Naive thymus-derived CD8-positive, alpha-beta T cell (primary cell): ENCODE measurements at regions not wholly inside any gene's neighbourhood (a gene's known extent, or its start where the extent isn't known, plus 50 kb on each side); places are given as distances from the start of the nearest gene placed in this dataset.
"Not testable (repeated sequence)": the region's sequence is repeated elsewhere in the genome, so short reads cannot be mapped to it uniquely, and the experiment has no call there.

Experiments
- ATAC-seq, 2 donors: fragments of 150-1000 bp; cut with Tn5 transposase in 1 of 2; sonication (Bioruptor Pico), chemical (Tn5 transposase) in 1 of 2; 1 replicate in 1 of 2; 2 replicates in 1 of 2; pipeline ENCODE4 v1.10.0; 2021; ENCODE audit warnings: mild to moderate bottlenecking in 2 of 2, moderate library complexity in 2 of 2
- POLR2A ChIA-PET: fragments of 350-600 bp; sonication (Branson Sonifier 250); formaldehyde crosslinking; loops from one replicate; lab custom pipeline; 2021; ENCODE audit warnings: antibody characterized with exemption; lab: Charles Lee
- DNase-seq, 10 donors: peaks; one replicate each; pipeline versions ENCODE4 v3.0.0 to v3.0.0-alpha.2; 2020 to 2022
- H3K27ac Mint-ChIP-seq, 10 donors: one replicate each; pipeline ENCODE4 v1.8.0; 2020 to 2022; ENCODE audit warnings: mild to moderate bottlenecking in 10 of 10, mixed read lengths in 10 of 10, moderate library complexity in 4 of 10, inconsistent platforms in 1 of 10
- H3K27me3 Mint-ChIP-seq, 5 donors: one replicate each; pipeline ENCODE4 v1.8.0; 2021 to 2022; ENCODE audit warnings: mixed read lengths in 5 of 5
- H3K36me3 Mint-ChIP-seq, 3 donors: one replicate each; pipeline ENCODE4 v1.8.0; 2020 to 2022; ENCODE audit warnings: mixed read lengths in 3 of 3, mild to moderate bottlenecking in 2 of 3, inconsistent platforms in 1 of 3
- H3K4me1 Mint-ChIP-seq, 4 donors: one replicate each; pipeline ENCODE4 v1.8.0; 2021 to 2022; ENCODE audit warnings: mixed read lengths in 4 of 4
- H3K4me3 Mint-ChIP-seq, 10 donors: one replicate each; pipeline ENCODE4 v1.8.0; 2020 to 2022; ENCODE audit warnings: mild to moderate bottlenecking in 10 of 10, mixed read lengths in 10 of 10, moderate library complexity in 6 of 10, inconsistent platforms in 1 of 10
- H3K9me3 Mint-ChIP-seq, 9 donors: one replicate each; pipeline ENCODE4 v1.8.0; 2020 to 2022; ENCODE audit warnings: mixed read lengths in 9 of 9, mild to moderate bottlenecking in 3 of 9, inconsistent platforms in 1 of 9, moderate library complexity in 1 of 9

- DNase-seq (no peak), ATAC-seq (no peak)
- Mint-ChIP-seq H3K27me3 (no peaks in the 10 kb centered on the region), H3K36me3 (no peaks in the 10 kb centered on the region), H3K4me3 (no peak overlapping the region), H3K9me3 (peaks cover 0 to 18% (median 7%) of the 10 kb centered on the region in 9 donors), H3K27ac (no peak overlapping the region), H3K4me1 (no peaks in the 10 kb centered on the region)
- POLR2A ChIA-PET: no interaction called here
Observed at GRCh38 chr14:84987042-84987441, 542.9 kb upstream of the FLRT2 start.

- Mint-ChIP-seq H3K4me1 (no peaks in the 10 kb centered on the region), H3K4me3 (no peak overlapping the region), H3K27me3 (no peaks in the 10 kb centered on the region), H3K9me3 (peaks cover 0 to 18% (median 7%) of the 10 kb centered on the region in 9 donors), H3K27ac (no peak overlapping the region), H3K36me3 (no peaks in the 10 kb centered on the region)
- ATAC-seq (no peak), DNase-seq (no peak)
- POLR2A ChIA-PET: no interaction called here
Observed at GRCh38 chr14:84988357-84988756, 541.6 kb upstream of the FLRT2 start.

GRCh38 chr14:84991021-84991420 lies 538.9 kb upstream of the FLRT2 start:
- no peak for ATAC-seq
- no peak overlapping the region for H3K4me3 Mint-ChIP-seq
- no peaks in the 10 kb centered on the region for H3K27me3 Mint-ChIP-seq
- POLR2A ChIA-PET: no interaction called here
- H3K27ac Mint-ChIP-seq: no peak overlapping the region
- H3K36me3 Mint-ChIP-seq: no peaks in the 10 kb centered on the region
- no peaks in the 10 kb centered on the region for H3K4me1 Mint-ChIP-seq
- DNase-seq: no peak
- peaks cover 0 to 20% (median 7%) of the 10 kb centered on the region in 9 donors for H3K9me3 Mint-ChIP-seq

- Mint-ChIP-seq H3K27ac (no peak overlapping the region), H3K4me1 (no peaks in the 10 kb centered on the region), H3K27me3 (no peaks in the 10 kb centered on the region), H3K36me3 (no peaks in the 10 kb centered on the region), H3K9me3 (peaks cover 0 to 32% (median 4%) of the 10 kb centered on the region in 9 donors), H3K4me3 (no peak overlapping the region)
- DNase-seq (no peak), ATAC-seq (no peak)
- POLR2A ChIA-PET: no interaction called here
Observed at GRCh38 chr14:84998216-84998615, 531.7 kb upstream of the FLRT2 start.

- H3K27me3 Mint-ChIP-seq: no peaks in the 10 kb centered on the region
- H3K4me1 Mint-ChIP-seq: no peaks in the 10 kb centered on the region
- POLR2A ChIA-PET: no interaction called here
- peaks cover 0 to 20% (median 4%) of the 10 kb centered on the region in 9 donors for H3K9me3 Mint-ChIP-seq
- DNase-seq: no peak
- H3K27ac Mint-ChIP-seq: no peak overlapping the region
- ATAC-seq: no peak
- no peaks in the 10 kb centered on the region for H3K36me3 Mint-ChIP-seq
- H3K4me3 Mint-ChIP-seq: no peak overlapping the region
Observed at GRCh38 chr14:85002846-85003245, 527.1 kb upstream of the FLRT2 start.

GRCh38 chr14:85003805-85004204 lies 526.1 kb upstream of the FLRT2 start:
- POLR2A ChIA-PET: no interaction called here
- H3K36me3 Mint-ChIP-seq: no peaks in the 10 kb centered on the region
- no peak overlapping the region for H3K4me3 Mint-ChIP-seq

GRCh38 chr14:85009506-85009905 lies 520.4 kb upstream of the FLRT2 start:
- no peak for ATAC-seq
- Mint-ChIP-seq H3K4me3 (no peak overlapping the region), H3K4me1 (no peaks in the 10 kb centered on the region), H3K27me3 (no peaks in the 10 kb centered on the region), H3K9me3 (peaks cover 0 to 24% (median 9%) of the 10 kb centered on the region in 9 donors), H3K27ac (no peak overlapping the region), H3K36me3 (no peaks in the 10 kb centered on the region)
- POLR2A ChIA-PET: no interaction called here
- no peak for DNase-seq

More at GRCh38 chr14:85003805-85004204, 526.1 kb upstream of the FLRT2 start:
- DNase-seq: no peak
- Mint-ChIP-seq H3K9me3 (peaks cover 0 to 25% (median 5%) of the 10 kb centered on the region in 9 donors), H3K4me1 (no peaks in the 10 kb centered on the region), H3K27ac (no peak overlapping the region), H3K27me3 (no peaks in the 10 kb centered on the region)
- no peak for ATAC-seq

- Mint-ChIP-seq H3K36me3 (no peaks in the 10 kb centered on the region), H3K27me3 (no peaks in the 10 kb centered on the region), H3K27ac (no peak overlapping the region), H3K4me3 (no peak overlapping the region), H3K4me1 (no peaks in the 10 kb centered on the region), H3K9me3 (peaks cover 0 to 24% (median 9%) of the 10 kb centered on the region in 9 donors)
- no peak for DNase-seq
- ATAC-seq: no peak
- POLR2A ChIA-PET: no interaction called here
Observed at GRCh38 chr14:85010186-85010585, 519.8 kb upstream of the FLRT2 start.

GRCh38 chr14:85016496-85016895 lies 513.4 kb upstream of the FLRT2 start:
- ATAC-seq (no peak), DNase-seq (no peak)
- Mint-ChIP-seq H3K27me3 (no peaks in the 10 kb centered on the region), H3K4me1 (no peaks in the 10 kb centered on the region), H3K36me3 (no peaks in the 10 kb centered on the region), H3K27ac (no peak overlapping the region), H3K4me3 (no peak overlapping the region), H3K9me3 (peaks cover 0 to 20% (median 6%) of the 10 kb centered on the region in 9 donors)
- POLR2A ChIA-PET: no interaction called here

GRCh38 chr14:85023866-85024265 lies 506.1 kb upstream of the FLRT2 start:
- H3K36me3 Mint-ChIP-seq, ATAC-seq, H3K4me1 Mint-ChIP-seq, H3K27ac Mint-ChIP-seq, H3K4me3 Mint-ChIP-seq, POLR2A ChIA-PET, DNase-seq, H3K27me3 Mint-ChIP-seq: not testable (repeated sequence)
- H3K9me3 Mint-ChIP-seq: peaks cover 0 to 36% (median 10%) of the 10 kb centered on the region in 9 donors

- Mint-ChIP-seq H3K4me3 (no peak overlapping the region), H3K27ac (no peak overlapping the region), H3K27me3 (no peaks in the 10 kb centered on the region), H3K4me1 (no peaks in the 10 kb centered on the region), H3K36me3 (peaks cover 0 to 5% (median 0%) of the 10 kb centered on the region in 3 donors), H3K9me3 (peaks cover 2 to 36% (median 10%) of the 10 kb centered on the region in 9 donors)
- ATAC-seq (no peak), DNase-seq (no peak)
- POLR2A ChIA-PET: no interaction called here
Observed at GRCh38 chr14:85024931-85025330, 505.0 kb upstream of the FLRT2 start.

- POLR2A ChIA-PET: no interaction called here
Observed at GRCh38 chr14:85027681-85028370, 502.1 kb upstream of the FLRT2 start.

GRCh38 chr14:85037411-85037810 lies 492.5 kb upstream of the FLRT2 start:
- H3K36me3 Mint-ChIP-seq: no peaks in the 10 kb centered on the region
- no peak overlapping the region for H3K4me3 Mint-ChIP-seq
- ATAC-seq (no peak), DNase-seq (no peak)
- H3K4me1 Mint-ChIP-seq: no peaks in the 10 kb centered on the region
- H3K27ac Mint-ChIP-seq: no peak overlapping the region
- H3K9me3 Mint-ChIP-seq: peaks cover 0 to 10% (median 3%) of the 10 kb centered on the region in 9 donors
- no peaks in the 10 kb centered on the region for H3K27me3 Mint-ChIP-seq
- POLR2A ChIA-PET: no interaction called here

More at GRCh38 chr14:85027681-85028370, 502.1 kb upstream of the FLRT2 start:
- no peaks in the 10 kb centered on the region for H3K4me1 Mint-ChIP-seq
- H3K27me3 Mint-ChIP-seq: no peaks in the 10 kb centered on the region
- no peak overlapping the region for H3K27ac Mint-ChIP-seq
- H3K4me3 Mint-ChIP-seq: no peak overlapping the region
- peaks cover 0 to 4% (median 0%) of the 10 kb centered on the region in 3 donors for H3K36me3 Mint-ChIP-seq
- DNase-seq (no peak), ATAC-seq (no peak)
- H3K9me3 Mint-ChIP-seq: peaks cover 2 to 19% (median 4%) of the 10 kb centered on the region in 9 donors
